Suprapubic skin (tissue), 4 donors: ENCODE measurements at regions not wholly inside any gene's neighbourhood (a gene's known extent, or its start where the extent isn't known, plus 50 kb on each side); places are given as distances from the start of the nearest gene placed in this dataset.

Experiments
- DNase-seq, 2 donors: peaks; one replicate each; pipeline ENCODE4 v3.0.0-alpha.2; 2019; ENCODE audit warnings: low spot score in 2 of 2
- H3K27ac ChIP-seq: fragments of 200-600 bp; sonication (generic); one replicate; pipeline ENCODE4 v1.5.1; 2019
- H3K27me3 ChIP-seq: fragments of 200-600 bp; sonication (generic); one replicate; pipeline ENCODE4 v1.5.1; 2019
- H3K36me3 ChIP-seq: fragments of 200-600 bp; sonication (generic); one replicate; pipeline ENCODE4 v1.5.1; 2019
- H3K4me1 ChIP-seq: fragments of 200-600 bp; sonication (generic); one replicate; pipeline ENCODE4 v1.5.1; 2019
- H3K4me3 ChIP-seq: fragments of 200-600 bp; sonication (generic); one replicate; pipeline ENCODE4 v1.5.1; 2019; ENCODE audit warnings: mild to moderate bottlenecking
- H3K9me3 ChIP-seq: fragments of 200-600 bp; sonication (generic); one replicate; pipeline ENCODE4 v1.5.1; 2019
- CTCF ChIP-seq, 2 donors: fragments of 200-600 bp in 1 of 2; fragments of 450-650 bp in 1 of 2; sonication (generic) in 1 of 2; IDR thresholded peaks; one replicate each; pipeline ENCODE4 v1.5.1; 2016 to 2019; ENCODE audit warnings: antibody characterized with exemption in 2 of 2, mild to moderate bottlenecking in 1 of 2, moderate library complexity in 1 of 2
- EP300 ChIP-seq: sonication (generic); formaldehyde crosslinking; IDR thresholded peaks from one replicate; pipeline ENCODE4 v1.6.1; 2017; ENCODE audit warnings: antibody characterized with exemption
- POLR2A ChIP-seq, 2 donors: fragments of 450-650 bp; IDR thresholded peaks; one replicate each; pipeline ENCODE4 v1.6.1; 2017; ENCODE audit warnings: antibody characterized with exemption in 2 of 2, mild to moderate bottlenecking in 2 of 2, moderate library complexity in 2 of 2
- POLR2AphosphoS5 ChIP-seq, 3 donors: sonication (generic); formaldehyde crosslinking; IDR thresholded peaks; one replicate each; pipeline ENCODE4 v1.6.1; 2017; ENCODE audit warnings: antibody characterized with exemption in 3 of 3
- WGBS: methylation state at CpG from one replicate; pipeline ENCODE4 v1.1.5; 2018; 5-methylcytosine and 5-hydroxymethylcytosine counted together

GRCh38 chr18:72922895-72923294 is 55.1 kb upstream of the NETO1 start:
- WGBS = 70% methylated on average over 2 of the region's 2 CpGs
- Histone ChIP-seq H3K4me3 (no peak overlapping the region), H3K4me1 (no peaks in the 10 kb centered on the region), H3K9me3 (peaks cover 13% of the 10 kb centered on the region), H3K36me3 (no peaks in the 10 kb centered on the region), H3K27ac (no peak overlapping the region), H3K27me3 (no peaks in the 10 kb centered on the region)
- no peak for TF ChIP-seq POLR2AphosphoS5 (IDR thresholded peaks at IDR 0.05)
- TF ChIP-seq POLR2A (IDR thresholded peaks at IDR 0.05) = no peak
- no peak for TF ChIP-seq CTCF (IDR thresholded peaks at IDR 0.05)
- TF ChIP-seq EP300 = no peak
- no peak for DNase-seq
